Testis (tissue), 2 donors: ENCODE measurements at regions not wholly inside any gene's neighbourhood (a gene's known extent, or its start where the extent isn't known, plus 50 kb on each side); places are given as distances from the start of the nearest gene placed in this dataset.

Experiments used
- POLR2A ChIP-seq: fragments of 450-650 bp; IDR thresholded peaks from one replicate; pipeline ENCODE4 v1.6.1; 2017; ENCODE audit warnings: antibody characterized with exemption, mild to moderate bottlenecking, moderate library complexity
- TF ChIP-seq, protein P1 (sequence below), 3 experiments: fragments of 450-650 bp in 2 of 3; fragments of 200-600 bp in 1 of 3; sonication (generic) in 1 of 3; IDR thresholded peaks; one replicate each; pipeline ENCODE4 v1.5.1; 2016 to 2019; ENCODE audit warnings: antibody characterized with exemption in 3 of 3, mild to moderate bottlenecking in 2 of 3, moderate library complexity in 1 of 3

GRCh38 chr2:3094999-3095958 lies 282.3 kb downstream of the EIPR1 start:
- TF ChIP-seq, protein P1, sequence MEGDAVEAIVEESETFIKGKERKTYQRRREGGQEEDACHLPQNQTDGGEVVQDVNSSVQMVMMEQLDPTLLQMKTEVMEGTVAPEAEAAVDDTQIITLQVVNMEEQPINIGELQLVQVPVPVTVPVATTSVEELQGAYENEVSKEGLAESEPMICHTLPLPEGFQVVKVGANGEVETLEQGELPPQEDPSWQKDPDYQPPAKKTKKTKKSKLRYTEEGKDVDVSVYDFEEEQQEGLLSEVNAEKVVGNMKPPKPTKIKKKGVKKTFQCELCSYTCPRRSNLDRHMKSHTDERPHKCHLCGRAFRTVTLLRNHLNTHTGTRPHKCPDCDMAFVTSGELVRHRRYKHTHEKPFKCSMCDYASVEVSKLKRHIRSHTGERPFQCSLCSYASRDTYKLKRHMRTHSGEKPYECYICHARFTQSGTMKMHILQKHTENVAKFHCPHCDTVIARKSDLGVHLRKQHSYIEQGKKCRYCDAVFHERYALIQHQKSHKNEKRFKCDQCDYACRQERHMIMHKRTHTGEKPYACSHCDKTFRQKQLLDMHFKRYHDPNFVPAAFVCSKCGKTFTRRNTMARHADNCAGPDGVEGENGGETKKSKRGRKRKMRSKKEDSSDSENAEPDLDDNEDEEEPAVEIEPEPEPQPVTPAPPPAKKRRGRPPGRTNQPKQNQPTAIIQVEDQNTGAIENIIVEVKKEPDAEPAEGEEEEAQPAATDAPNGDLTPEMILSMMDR (IDR thresholded peaks at IDR 0.05): no peak
- no peak for TF ChIP-seq POLR2A
